ENCODE measurements at regions not wholly inside any gene's neighbourhood (a gene's known extent, or its start where the extent isn't known, plus 50 kb on each side); places are given as distances from the start of the nearest gene placed in this dataset.

DNA sequence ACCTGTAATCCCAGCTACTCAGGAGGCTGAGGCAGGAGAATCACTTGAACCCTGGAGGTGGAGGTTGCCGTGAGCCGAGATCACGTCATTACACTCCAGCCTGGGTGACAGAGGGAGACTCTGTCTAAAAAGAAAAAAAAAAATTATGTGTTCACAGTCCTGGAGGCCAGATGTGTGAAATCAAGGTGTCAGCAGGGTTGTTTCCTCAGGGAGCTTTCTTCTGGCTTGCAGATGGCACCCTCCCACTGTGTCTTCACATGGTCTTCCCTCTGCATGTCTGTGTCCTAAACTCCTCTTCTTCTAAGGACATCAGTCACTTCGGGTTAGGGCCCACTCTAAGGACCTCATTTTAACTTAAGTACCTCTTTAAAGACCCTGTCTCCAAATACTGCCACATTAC lies 56.1 kb upstream of the UBE2E1 start:
- no peak for TF ChIP-seq EZH2 (IDR thresholded peaks at IDR 0.05)
- no peak for TF ChIP-seq POLR2AphosphoS5 (IDR thresholded peaks at IDR 0.05; ENCODE audit: borderline replicate concordance, low read depth, low read length)
- no peak for TF ChIP-seq FOXP2 (optimal IDR thresholded peaks at IDR 0.05; ENCODE audit: control extremely low read depth, extremely low read length, insufficient read depth)

Measured in SK-N-MC (cell line).